Embryonic facial prominence (tissue), 1 donor: ENCODE measurements at regions not wholly inside any gene's neighbourhood (a gene's known extent, or its start where the extent isn't known, plus 50 kb on each side); places are given as distances from the start of the nearest gene placed in this dataset.
A peak's percentile ranks its signal among the peaks of the same experiment; 100 is the strongest.
"Not testable (repeated sequence)": the region's sequence is repeated elsewhere in the genome, so short reads cannot be mapped to it uniquely, and the experiment has no call there.

Experiments
- DNase-seq: peaks from one replicate; pipeline ENCODE4 v3.0.0-alpha.2; 2016; ENCODE audit errors: extremely low spot score

GRCh38 chr1:204780630-204781029 lies 90.0 kb upstream of the NFASC start:
- no peak for DNase-seq

GRCh38 chr1:204782118-204782700 lies 88.5 kb upstream of the NFASC start:
- DNase-seq, result no peak

GRCh38 chr1:204785023-204785422 lies 85.6 kb upstream of the NFASC start:
- DNase-seq, result not testable (repeated sequence)

GRCh38 chr1:204788470-204788869 lies 82.2 kb upstream of the NFASC start:
- DNase-seq, result no peak

GRCh38 chr1:204791453-204792353 lies 79.0 kb upstream of the NFASC start:
- no peak for DNase-seq

GRCh38 chr1:204792354-204792692 lies 78.3 kb upstream of the NFASC start:
- DNase-seq, result no peak

- no peak for DNase-seq
Observed at GRCh38 chr1:204793259-204793914, 77.3 kb upstream of the NFASC start.

- not testable (repeated sequence) for DNase-seq
Observed at GRCh38 chr1:204796886-204797285, 73.8 kb upstream of the NFASC start.

GRCh38 chr1:204797401-204797800 lies 73.3 kb upstream of the NFASC start:
- no peak for DNase-seq

GRCh38 chr1:204799630-204800029 lies 71.0 kb upstream of the NFASC start:
- no peak for DNase-seq

- DNase-seq, result no peak
Observed at GRCh38 chr1:204801211-204801610, 69.5 kb upstream of the NFASC start.

GRCh38 chr1:204802401-204803175 lies 68.1 kb upstream of the NFASC start:
- no peak for DNase-seq

GRCh38 chr1:204803607-204804006 lies 67.1 kb upstream of the NFASC start:
- no peak for DNase-seq

- peak; percentile 27 for DNase-seq
Observed at GRCh38 chr1:204806943-204807687, 63.5 kb upstream of the NFASC start.

GRCh38 chr1:204809488-204809887 lies 61.2 kb upstream of the NFASC start:
- no peak for DNase-seq

- no peak for DNase-seq
Observed at GRCh38 chr1:204812842-204813241, 57.8 kb upstream of the NFASC start.

GRCh38 chr1:204813522-204813921 lies 57.1 kb upstream of the NFASC start:
- no peak for DNase-seq

- DNase-seq, result no peak
Observed at GRCh38 chr1:204814166-204814884, 56.3 kb upstream of the NFASC start.

- DNase-seq, result no peak
Observed at GRCh38 chr1:204817341-204817740, 53.3 kb upstream of the NFASC start.

GRCh38 chr1:204818998-204819397 lies 51.7 kb upstream of the NFASC start:
- DNase-seq, result no peak

- no peak for DNase-seq
Observed at GRCh38 chr1:204819495-204819894, 51.2 kb upstream of the NFASC start.
